ENCODE measurements at regions not wholly inside any gene's neighbourhood (a gene's known extent, or its start where the extent isn't known, plus 50 kb on each side); places are given as distances from the start of the nearest gene placed in this dataset.

DNA sequence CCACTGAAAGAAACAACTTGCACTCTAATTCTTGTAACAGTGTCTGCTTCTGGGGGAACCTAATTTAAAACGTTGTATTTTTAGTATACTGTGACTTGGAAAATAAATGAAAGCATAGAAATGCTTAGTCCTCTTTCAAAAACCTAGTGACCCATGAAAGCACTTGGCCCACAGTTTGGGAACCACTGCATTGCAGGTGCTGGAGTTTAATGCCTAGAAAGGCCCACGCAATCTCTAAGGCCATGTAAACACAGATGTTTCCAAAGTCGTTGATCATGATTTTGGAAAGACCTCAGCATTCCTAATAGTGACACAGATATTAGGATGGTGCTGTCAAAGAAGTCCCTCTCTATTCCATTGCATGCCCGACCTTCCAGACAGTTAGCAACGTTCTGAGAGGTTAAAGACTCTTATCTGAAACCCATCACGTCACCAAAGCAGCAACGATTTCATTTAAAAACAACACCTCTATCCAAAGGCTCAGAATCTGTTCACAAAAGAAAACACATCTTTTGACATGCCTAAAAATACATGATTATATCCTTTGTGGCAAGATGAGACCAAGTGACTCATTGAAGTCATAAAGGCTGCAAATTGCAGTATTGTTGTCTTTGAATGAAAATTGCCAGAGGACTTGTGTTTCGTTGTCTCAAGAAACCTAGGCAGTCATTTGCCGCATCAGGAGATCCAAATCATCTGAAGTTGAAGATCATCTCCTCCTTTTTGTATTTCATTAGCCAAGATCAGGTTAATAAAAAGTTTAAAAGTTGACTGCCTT lies 328.0 kb upstream of the ZNF507 start:
- no peak overlapping the region for H3K9ac ChIP-seq (ENCODE audit: low read length)
- H3K4ac ChIP-seq (ENCODE audit: low read depth, low read length), result no peak overlapping the region
- no peak overlapping the region for H2BK5ac ChIP-seq (ENCODE audit: low read length)
- WGBS (ENCODE audit: extremely low coverage, insufficient coverage, low lambda C conversion rate), result no CpG with 5 or more reads among the region's 9 CpGs
- H3K56ac ChIP-seq (ENCODE audit: low read length), result no peak overlapping the region
- no peak for DNase-seq
- no peak overlapping the region for H4K8ac ChIP-seq (ENCODE audit: low read depth, low read length)
- H2AK5ac ChIP-seq (ENCODE audit: low read length), result no peak overlapping the region
- H3K4me3 ChIP-seq (ENCODE audit: low read length), result no peak overlapping the region
- H3K27me3 ChIP-seq (ENCODE audit: insufficient read depth, low read length, poor library complexity), result no peaks in the 10 kb centered on the region
- H2BK15ac ChIP-seq (replicated peaks; ENCODE audit: low read depth), result no peak overlapping the region
- H2BK120ac ChIP-seq (ENCODE audit: low read depth, low read length), result no peak overlapping the region
- H3K18ac ChIP-seq (ENCODE audit: low read length), result no peak overlapping the region
- H3K79me1 ChIP-seq (ENCODE audit: low read length), result no peaks in the 10 kb centered on the region
- no peak overlapping the region for H4K5ac ChIP-seq (ENCODE audit: low read length)
- H3K79me2 ChIP-seq (ENCODE audit: control insufficient read depth, insufficient read depth, low read length), result no peaks in the 10 kb centered on the region
- no peak overlapping the region for H3K4me2 ChIP-seq (ENCODE audit: low read length)
- H3K23ac ChIP-seq (ENCODE audit: low read length), result no peak overlapping the region
- H3K27ac ChIP-seq (ENCODE audit: low read depth, low read length), result no peak overlapping the region
- no peaks in the 10 kb centered on the region for H3K36me3 ChIP-seq (ENCODE audit: control insufficient read depth, insufficient read depth, low read length)
- H3K4me1 ChIP-seq (ENCODE audit: control insufficient read depth, low read depth, low read length), result no peaks in the 10 kb centered on the region

DNA sequence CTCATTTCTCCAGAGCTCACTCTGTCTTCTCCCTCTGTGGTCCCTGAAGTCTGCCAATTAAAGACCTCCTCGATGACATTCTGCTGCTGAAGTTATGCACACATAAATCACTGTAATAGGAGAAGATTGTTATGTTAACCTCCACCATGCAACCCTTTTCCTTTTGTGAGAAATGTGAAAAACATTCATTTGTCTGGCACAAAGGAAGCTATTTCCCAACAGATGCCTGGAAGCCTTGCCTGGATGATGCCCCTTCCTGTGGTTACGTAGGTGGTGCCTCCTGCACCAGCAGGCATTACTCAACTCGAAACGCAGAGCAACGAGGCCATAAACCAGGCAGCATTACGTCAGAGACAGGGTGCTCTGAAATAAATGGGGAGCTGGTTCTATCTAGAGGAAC lies 327.4 kb upstream of the ZNF507 start:
- no CpG with 5 or more reads among the region's 6 CpGs for WGBS (ENCODE audit: extremely low coverage, insufficient coverage, low lambda C conversion rate)
- Histone ChIP-seq H3K4me1 (ENCODE audit: control insufficient read depth, low read depth, low read length) (no peaks in the 10 kb centered on the region), H2BK15ac (replicated peaks; ENCODE audit: low read depth) (no peak overlapping the region), H3K4ac (ENCODE audit: low read depth, low read length) (no peak overlapping the region), H3K4me3 (ENCODE audit: low read length) (no peak overlapping the region), H3K27me3 (ENCODE audit: insufficient read depth, low read length, poor library complexity) (no peaks in the 10 kb centered on the region), H2AK5ac (ENCODE audit: low read length) (no peak overlapping the region), H3K23ac (ENCODE audit: low read length) (no peak overlapping the region), H3K36me3 (ENCODE audit: control insufficient read depth, insufficient read depth, low read length) (no peaks in the 10 kb centered on the region), H3K79me1 (ENCODE audit: low read length) (no peaks in the 10 kb centered on the region), H3K18ac (ENCODE audit: low read length) (no peak overlapping the region), H3K79me2 (ENCODE audit: control insufficient read depth, insufficient read depth, low read length) (no peaks in the 10 kb centered on the region), H2BK120ac (ENCODE audit: low read depth, low read length) (no peak overlapping the region), H3K56ac (ENCODE audit: low read length) (no peak overlapping the region), H4K5ac (ENCODE audit: low read length) (no peak overlapping the region), H2BK5ac (ENCODE audit: low read length) (no peak overlapping the region), H3K4me2 (ENCODE audit: low read length) (no peak overlapping the region), H4K8ac (ENCODE audit: low read depth, low read length) (no peak overlapping the region), H3K27ac (ENCODE audit: low read depth, low read length) (no peak overlapping the region), H3K9ac (ENCODE audit: low read length) (no peak overlapping the region)
- DNase-seq, result no peak

DNA sequence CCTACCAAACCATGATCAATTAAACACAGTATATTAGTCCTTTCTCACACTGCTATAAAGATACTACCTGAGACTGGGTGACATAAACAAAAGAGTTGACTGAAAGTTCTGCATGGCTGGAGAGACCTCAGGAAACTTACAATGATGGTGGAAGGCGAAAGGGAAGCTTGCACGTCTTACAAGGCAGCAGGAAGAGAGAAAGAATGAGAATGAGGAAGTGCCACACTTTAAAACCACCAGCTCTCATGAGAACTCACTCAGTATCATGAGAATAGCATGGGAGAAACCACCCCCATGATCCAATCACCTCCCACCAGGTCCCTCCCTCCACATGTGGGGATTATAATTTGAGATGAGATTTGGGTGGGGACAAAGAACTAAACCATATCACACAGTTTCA lies 324.9 kb upstream of the ZNF507 start:
- Histone ChIP-seq H2AK5ac (ENCODE audit: low read length) (no peak overlapping the region), H3K79me1 (ENCODE audit: low read length) (no peaks in the 10 kb centered on the region), H2BK15ac (replicated peaks; ENCODE audit: low read depth) (no peak overlapping the region), H3K4me3 (ENCODE audit: low read length) (no peak overlapping the region), H3K4me2 (ENCODE audit: low read length) (no peak overlapping the region), H3K56ac (ENCODE audit: low read length) (no peak overlapping the region), H2BK120ac (ENCODE audit: low read depth, low read length) (no peak overlapping the region), H3K18ac (ENCODE audit: low read length) (no peak overlapping the region), H3K4me1 (ENCODE audit: control insufficient read depth, low read depth, low read length) (no peaks in the 10 kb centered on the region), H4K5ac (ENCODE audit: low read length) (no peak overlapping the region), H3K23ac (ENCODE audit: low read length) (no peak overlapping the region), H3K36me3 (ENCODE audit: control insufficient read depth, insufficient read depth, low read length) (no peaks in the 10 kb centered on the region), H3K79me2 (ENCODE audit: control insufficient read depth, insufficient read depth, low read length) (no peaks in the 10 kb centered on the region), H4K8ac (ENCODE audit: low read depth, low read length) (no peak overlapping the region), H3K27ac (ENCODE audit: low read depth, low read length) (no peak overlapping the region), H2BK5ac (ENCODE audit: low read length) (no peak overlapping the region), H3K4ac (ENCODE audit: low read depth, low read length) (no peak overlapping the region), H3K27me3 (ENCODE audit: insufficient read depth, low read length, poor library complexity) (no peaks in the 10 kb centered on the region), H3K9ac (ENCODE audit: low read length) (no peak overlapping the region)
- no CpG with 5 or more reads among the region's 2 CpGs for WGBS (ENCODE audit: extremely low coverage, insufficient coverage, low lambda C conversion rate)
- no peak for DNase-seq

DNA sequence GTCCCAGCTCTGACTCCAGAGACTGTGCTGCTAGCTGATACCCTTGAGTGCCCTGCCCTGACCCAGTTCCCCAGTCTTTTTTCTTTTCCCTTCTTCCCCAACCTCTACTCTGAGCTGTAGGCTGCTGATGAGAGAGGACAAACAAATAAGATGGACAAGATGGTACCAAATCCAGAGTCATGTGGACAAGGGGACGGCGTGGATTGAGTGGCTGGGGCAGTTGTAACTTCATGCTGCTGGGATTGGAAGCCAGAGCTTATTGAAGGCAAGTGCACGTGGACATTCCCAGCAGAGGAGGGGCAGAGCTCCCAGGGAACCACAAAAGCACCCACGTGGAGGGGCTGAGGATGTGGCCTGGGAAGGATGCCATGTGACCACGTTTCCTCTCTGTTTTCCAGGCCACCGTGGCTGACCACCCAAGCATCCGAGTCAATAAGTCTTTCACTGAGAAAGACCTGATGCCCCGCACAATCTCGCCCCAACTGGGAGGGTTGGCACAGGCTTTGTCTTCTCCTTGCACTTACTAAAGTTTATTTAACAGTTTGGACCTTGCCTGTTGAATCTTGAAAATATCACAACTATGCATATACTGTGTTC lies 323.3 kb upstream of the ZNF507 start:
- no peaks in the 10 kb centered on the region for H3K36me3 ChIP-seq (ENCODE audit: control insufficient read depth, insufficient read depth, low read length)
- H4K5ac ChIP-seq (ENCODE audit: low read length), result no peak overlapping the region
- no peak overlapping the region for H3K4me2 ChIP-seq (ENCODE audit: low read length)
- H3K79me2 ChIP-seq (ENCODE audit: control insufficient read depth, insufficient read depth, low read length), result no peaks in the 10 kb centered on the region
- no peak overlapping the region for H3K4me3 ChIP-seq (ENCODE audit: low read length)
- no peaks in the 10 kb centered on the region for H3K4me1 ChIP-seq (ENCODE audit: control insufficient read depth, low read depth, low read length)
- H3K27ac ChIP-seq (ENCODE audit: low read depth, low read length), result no peak overlapping the region
- no peak overlapping the region for H2BK5ac ChIP-seq (ENCODE audit: low read length)
- no peak overlapping the region for H2AK5ac ChIP-seq (ENCODE audit: low read length)
- no peak overlapping the region for H2BK120ac ChIP-seq (ENCODE audit: low read depth, low read length)
- no peak overlapping the region for H4K8ac ChIP-seq (ENCODE audit: low read depth, low read length)
- no peak overlapping the region for H3K23ac ChIP-seq (ENCODE audit: low read length)
- no peaks in the 10 kb centered on the region for H3K79me1 ChIP-seq (ENCODE audit: low read length)
- no peak overlapping the region for H3K18ac ChIP-seq (ENCODE audit: low read length)
- H3K9ac ChIP-seq (ENCODE audit: low read length), result no peak overlapping the region
- no CpG with 5 or more reads among the region's 9 CpGs for WGBS (ENCODE audit: extremely low coverage, insufficient coverage, low lambda C conversion rate)
- no peak overlapping the region for H3K56ac ChIP-seq (ENCODE audit: low read length)
- DNase-seq, result no peak
- no peak overlapping the region for H2BK15ac ChIP-seq (replicated peaks; ENCODE audit: low read depth)
- H3K27me3 ChIP-seq (ENCODE audit: insufficient read depth, low read length, poor library complexity), result no peaks in the 10 kb centered on the region
- no peak overlapping the region for H3K4ac ChIP-seq (ENCODE audit: low read depth, low read length)

DNA sequence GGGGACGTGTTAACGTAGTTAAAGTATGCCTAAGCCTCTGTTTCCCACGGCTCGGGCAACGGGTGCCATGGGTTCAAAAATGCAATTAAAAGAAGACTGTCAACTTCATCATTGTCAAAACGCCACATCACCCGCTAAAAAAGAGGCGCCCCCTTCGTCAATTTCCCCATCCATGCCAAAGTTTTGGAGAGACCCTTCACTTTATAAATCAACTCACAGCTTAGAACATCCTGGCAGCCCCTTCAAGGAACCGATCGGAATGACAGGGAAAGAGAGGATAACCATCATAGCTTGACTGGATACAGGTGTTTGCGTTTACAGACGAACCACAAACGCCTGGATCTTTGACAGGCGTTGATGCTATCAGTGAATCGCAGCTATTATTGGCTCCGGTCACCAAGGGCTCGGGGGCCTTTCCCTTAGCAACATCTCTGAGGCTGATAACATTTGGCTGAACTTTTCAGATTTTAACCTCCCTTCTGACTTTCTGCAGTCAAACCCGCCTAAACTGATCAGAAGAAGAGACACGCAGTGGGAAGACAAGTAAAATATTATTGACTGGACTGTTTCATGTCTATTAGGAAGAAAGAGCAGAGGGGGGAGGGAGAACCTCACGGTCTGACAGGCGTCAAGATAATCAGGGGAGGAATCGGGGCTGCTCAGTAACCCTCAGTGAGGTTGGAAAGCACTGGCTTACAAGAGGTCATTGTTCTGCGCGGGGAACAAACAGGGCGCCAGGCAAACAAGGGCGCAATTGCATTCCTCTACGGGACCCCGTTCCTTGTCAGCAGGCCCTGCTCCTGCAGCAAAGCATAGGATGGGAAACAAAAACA lies 322.5 kb upstream of the ZNF507 start:
- Histone ChIP-seq H3K4me1 (ENCODE audit: control insufficient read depth, low read depth, low read length) (no peaks in the 10 kb centered on the region), H2BK5ac (ENCODE audit: low read length) (no peak overlapping the region), H3K4me2 (ENCODE audit: low read length) (no peak overlapping the region), H2AK5ac (ENCODE audit: low read length) (no peak overlapping the region), H3K18ac (ENCODE audit: low read length) (no peak overlapping the region), H4K5ac (ENCODE audit: low read length) (no peak overlapping the region), H3K27me3 (ENCODE audit: insufficient read depth, low read length, poor library complexity) (no peaks in the 10 kb centered on the region), H2BK15ac (replicated peaks; ENCODE audit: low read depth) (no peak overlapping the region), H4K8ac (ENCODE audit: low read depth, low read length) (no peak overlapping the region), H3K36me3 (ENCODE audit: control insufficient read depth, insufficient read depth, low read length) (no peaks in the 10 kb centered on the region), H3K9ac (ENCODE audit: low read length) (no peak overlapping the region), H2BK120ac (ENCODE audit: low read depth, low read length) (no peak overlapping the region), H3K4ac (ENCODE audit: low read depth, low read length) (no peak overlapping the region), H3K79me2 (ENCODE audit: control insufficient read depth, insufficient read depth, low read length) (no peaks in the 10 kb centered on the region), H3K4me3 (ENCODE audit: low read length) (no peak overlapping the region), H3K79me1 (ENCODE audit: low read length) (no peaks in the 10 kb centered on the region), H3K56ac (ENCODE audit: low read length) (no peak overlapping the region), H3K23ac (ENCODE audit: low read length) (no peak overlapping the region), H3K27ac (ENCODE audit: low read depth, low read length) (no peak overlapping the region)
- DNase-seq, result no peak
- no CpG with 5 or more reads among the region's 29 CpGs for WGBS (ENCODE audit: extremely low coverage, insufficient coverage, low lambda C conversion rate)

Measured in mesendoderm (in vitro differentiated cells).